Suprapubic skin (tissue), 4 donors: ENCODE measurements at regions not wholly inside any gene's neighbourhood (a gene's known extent, or its start where the extent isn't known, plus 50 kb on each side); places are given as distances from the start of the nearest gene placed in this dataset.
"Not testable (repeated sequence)": the region's sequence is repeated elsewhere in the genome, so short reads cannot be mapped to it uniquely, and the experiment has no call there.

ENCODE experiments used
- DNase-seq, 2 donors: peaks; one replicate each; pipeline ENCODE4 v3.0.0-alpha.2; 2019; ENCODE audit warnings: low spot score in 2 of 2
- H3K27ac ChIP-seq: fragments of 200-600 bp; sonication (generic); one replicate; pipeline ENCODE4 v1.5.1; 2019
- H3K27me3 ChIP-seq: fragments of 200-600 bp; sonication (generic); one replicate; pipeline ENCODE4 v1.5.1; 2019
- H3K36me3 ChIP-seq: fragments of 200-600 bp; sonication (generic); one replicate; pipeline ENCODE4 v1.5.1; 2019
- H3K4me1 ChIP-seq: fragments of 200-600 bp; sonication (generic); one replicate; pipeline ENCODE4 v1.5.1; 2019
- H3K4me3 ChIP-seq: fragments of 200-600 bp; sonication (generic); one replicate; pipeline ENCODE4 v1.5.1; 2019; ENCODE audit warnings: mild to moderate bottlenecking
- H3K9me3 ChIP-seq: fragments of 200-600 bp; sonication (generic); one replicate; pipeline ENCODE4 v1.5.1; 2019
- EP300 ChIP-seq: sonication (generic); formaldehyde crosslinking; IDR thresholded peaks from one replicate; pipeline ENCODE4 v1.6.1; 2017; ENCODE audit warnings: antibody characterized with exemption
- POLR2A ChIP-seq, 2 donors: fragments of 450-650 bp; IDR thresholded peaks; one replicate each; pipeline ENCODE4 v1.6.1; 2017; ENCODE audit warnings: antibody characterized with exemption in 2 of 2, mild to moderate bottlenecking in 2 of 2, moderate library complexity in 2 of 2
- POLR2AphosphoS5 ChIP-seq, 3 donors: sonication (generic); formaldehyde crosslinking; IDR thresholded peaks; one replicate each; pipeline ENCODE4 v1.6.1; 2017; ENCODE audit warnings: antibody characterized with exemption in 3 of 3
- WGBS: methylation state at CpG from one replicate; pipeline ENCODE4 v1.1.5; 2018; 5-methylcytosine and 5-hydroxymethylcytosine counted together
- TF ChIP-seq, protein P1 (sequence below), 2 donors: fragments of 200-600 bp in 1 of 2; fragments of 450-650 bp in 1 of 2; sonication (generic) in 1 of 2; IDR thresholded peaks; one replicate each; pipeline ENCODE4 v1.5.1; 2016 to 2019; ENCODE audit warnings: antibody characterized with exemption in 2 of 2, mild to moderate bottlenecking in 1 of 2, moderate library complexity in 1 of 2

GRCh38 chr16:31764103-31764502 lies 109.5 kb upstream of the ZNF267 start:
- no peaks in the 10 kb centered on the region for H3K27me3 ChIP-seq
- H3K4me3 ChIP-seq = no peak overlapping the region
- peaks cover 7% of the 10 kb centered on the region for H3K36me3 ChIP-seq
- no peaks in the 10 kb centered on the region for H3K4me1 ChIP-seq
- TF ChIP-seq POLR2A (IDR thresholded peaks at IDR 0.05) = no peak
- no peak for TF ChIP-seq EP300
- TF ChIP-seq, protein P1, sequence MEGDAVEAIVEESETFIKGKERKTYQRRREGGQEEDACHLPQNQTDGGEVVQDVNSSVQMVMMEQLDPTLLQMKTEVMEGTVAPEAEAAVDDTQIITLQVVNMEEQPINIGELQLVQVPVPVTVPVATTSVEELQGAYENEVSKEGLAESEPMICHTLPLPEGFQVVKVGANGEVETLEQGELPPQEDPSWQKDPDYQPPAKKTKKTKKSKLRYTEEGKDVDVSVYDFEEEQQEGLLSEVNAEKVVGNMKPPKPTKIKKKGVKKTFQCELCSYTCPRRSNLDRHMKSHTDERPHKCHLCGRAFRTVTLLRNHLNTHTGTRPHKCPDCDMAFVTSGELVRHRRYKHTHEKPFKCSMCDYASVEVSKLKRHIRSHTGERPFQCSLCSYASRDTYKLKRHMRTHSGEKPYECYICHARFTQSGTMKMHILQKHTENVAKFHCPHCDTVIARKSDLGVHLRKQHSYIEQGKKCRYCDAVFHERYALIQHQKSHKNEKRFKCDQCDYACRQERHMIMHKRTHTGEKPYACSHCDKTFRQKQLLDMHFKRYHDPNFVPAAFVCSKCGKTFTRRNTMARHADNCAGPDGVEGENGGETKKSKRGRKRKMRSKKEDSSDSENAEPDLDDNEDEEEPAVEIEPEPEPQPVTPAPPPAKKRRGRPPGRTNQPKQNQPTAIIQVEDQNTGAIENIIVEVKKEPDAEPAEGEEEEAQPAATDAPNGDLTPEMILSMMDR (IDR thresholded peaks at IDR 0.05) = no peak
- TF ChIP-seq POLR2AphosphoS5 (IDR thresholded peaks at IDR 0.05) = no peak
- peaks cover 52% of the 10 kb centered on the region for H3K9me3 ChIP-seq
- DNase-seq = no peak
- 95% methylated on average over 2 of the region's 2 CpGs for WGBS
- H3K27ac ChIP-seq = no peak overlapping the region

GRCh38 chr16:31767267-31767666 lies 106.3 kb upstream of the ZNF267 start:
- Histone ChIP-seq H3K4me1 (no peaks in the 10 kb centered on the region), H3K9me3 (peaks cover 69% of the 10 kb centered on the region), H3K4me3 (no peak overlapping the region), H3K27ac (no peak overlapping the region), H3K27me3 (no peaks in the 10 kb centered on the region), H3K36me3 (no peaks in the 10 kb centered on the region)
- WGBS = 94% methylated on average over 10 of the region's 10 CpGs
- TF ChIP-seq POLR2A (IDR thresholded peaks at IDR 0.05) = no peak
- TF ChIP-seq, protein P1 (IDR thresholded peaks at IDR 0.05) = no peak
- no peak for TF ChIP-seq EP300
- TF ChIP-seq POLR2AphosphoS5 (IDR thresholded peaks at IDR 0.05) = no peak
- no peak for DNase-seq

- TF ChIP-seq POLR2A (IDR thresholded peaks at IDR 0.05) (no peak), EP300 (no peak)
- WGBS = 100% methylated on average over 1 of the region's 1 CpG
- Histone ChIP-seq H3K36me3 (no peaks in the 10 kb centered on the region), H3K4me3 (no peak overlapping the region), H3K27ac (no peak overlapping the region), H3K27me3 (no peaks in the 10 kb centered on the region), H3K4me1 (no peaks in the 10 kb centered on the region), H3K9me3 (peaks cover 61% of the 10 kb centered on the region)
- no peak for DNase-seq
Measured at GRCh38 chr16:31780342-31780741, 93.3 kb upstream of the ZNF267 start.

DNA sequence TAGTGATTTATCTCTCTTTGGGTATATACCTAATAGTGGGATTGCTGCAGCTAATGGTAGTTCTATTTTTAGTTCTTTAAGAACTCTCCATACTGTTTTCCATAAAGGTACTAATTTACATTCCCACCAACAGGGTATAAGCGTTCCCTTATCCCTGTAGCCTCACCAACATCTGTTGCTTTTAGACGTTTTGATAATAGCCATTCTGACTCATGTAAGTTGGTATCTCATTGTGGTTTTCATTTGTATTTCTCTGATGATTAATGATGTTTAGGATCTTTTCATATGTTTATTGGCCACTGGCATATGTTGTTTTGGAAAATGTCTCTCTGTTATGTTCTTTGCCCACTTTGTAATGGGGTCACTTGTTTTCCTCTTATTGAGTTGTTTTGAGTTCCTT lies 88.5 kb upstream of the ZNF267 start:
- Histone ChIP-seq H3K36me3 (no peaks in the 10 kb centered on the region), H3K27me3 (no peaks in the 10 kb centered on the region), H3K27ac (no peak overlapping the region), H3K4me1 (no peaks in the 10 kb centered on the region), H3K9me3 (peaks cover 46% of the 10 kb centered on the region), H3K4me3 (no peak overlapping the region)
- WGBS = 71% methylated on average over 2 of the region's 2 CpGs
- TF ChIP-seq EP300 (no peak), POLR2AphosphoS5 (IDR thresholded peaks at IDR 0.05) (no peak), POLR2A (IDR thresholded peaks at IDR 0.05) (no peak)
- TF ChIP-seq, protein P1 (IDR thresholded peaks at IDR 0.05) = no peak
- no peak for DNase-seq

- no peak for DNase-seq
- H3K4me1 ChIP-seq = no peaks in the 10 kb centered on the region
- H3K4me3 ChIP-seq = no peak overlapping the region
- 88% methylated on average over 3 of the region's 3 CpGs for WGBS
- TF ChIP-seq POLR2A (IDR thresholded peaks at IDR 0.05) (no peak), POLR2AphosphoS5 (IDR thresholded peaks at IDR 0.05) (no peak)
- TF ChIP-seq, protein P1 (IDR thresholded peaks at IDR 0.05) = no peak
- no peaks in the 10 kb centered on the region for H3K36me3 ChIP-seq
- H3K27me3 ChIP-seq = no peaks in the 10 kb centered on the region
- no peak overlapping the region for H3K27ac ChIP-seq
- peaks cover 2% of the 10 kb centered on the region for H3K9me3 ChIP-seq
Measured at GRCh38 chr16:31807086-31807485, 66.5 kb upstream of the ZNF267 start.

GRCh38 chr16:31810863-31811262 lies 62.7 kb upstream of the ZNF267 start:
- no peaks in the 10 kb centered on the region for H3K27me3 ChIP-seq
- WGBS = 56% methylated on average over 5 of the region's 5 CpGs
- no peak for DNase-seq

GRCh38 chr16:31816141-31816540 lies 57.5 kb upstream of the ZNF267 start:
- H3K9me3 ChIP-seq, H3K4me3 ChIP-seq, H3K36me3 ChIP-seq, DNase-seq, H3K27ac ChIP-seq, H3K4me1 ChIP-seq: not testable (repeated sequence)
- WGBS = 74% methylated on average over 3 of the region's 6 CpGs
- H3K27me3 ChIP-seq = peaks cover 14% of the 10 kb centered on the region

More at GRCh38 chr16:31810863-31811262, 62.7 kb upstream of the ZNF267 start:
- Histone ChIP-seq H3K36me3 (no peaks in the 10 kb centered on the region), H3K4me3 (no peak overlapping the region), H3K4me1 (no peaks in the 10 kb centered on the region), H3K27ac (no peak overlapping the region), H3K9me3 (no peaks in the 10 kb centered on the region)
- TF ChIP-seq POLR2A (IDR thresholded peaks at IDR 0.05) (no peak), POLR2AphosphoS5 (IDR thresholded peaks at IDR 0.05) (no peak), EP300 (no peak)
- TF ChIP-seq, protein P1 (IDR thresholded peaks at IDR 0.05) = no peak
